GM19238 (cell line): ENCODE measurements at regions not wholly inside any gene's neighbourhood (a gene's known extent, or its start where the extent isn't known, plus 50 kb on each side); places are given as distances from the start of the nearest gene placed in this dataset.
"Not testable (repeated sequence)": the region's sequence is repeated elsewhere in the genome, so short reads cannot be mapped to it uniquely, and the experiment has no call there.

Experiments
- DNase-seq: peaks from one replicate; pipeline ENCODE4 v3.0.0; 2011; ENCODE audit warnings: low spot score; ENCODE audit not compliant: insufficient read length

GRCh38 chr20:56766528-56766927 is 137.4 kb downstream of the TFAP2C start:
- DNase-seq: no peak

DNA sequence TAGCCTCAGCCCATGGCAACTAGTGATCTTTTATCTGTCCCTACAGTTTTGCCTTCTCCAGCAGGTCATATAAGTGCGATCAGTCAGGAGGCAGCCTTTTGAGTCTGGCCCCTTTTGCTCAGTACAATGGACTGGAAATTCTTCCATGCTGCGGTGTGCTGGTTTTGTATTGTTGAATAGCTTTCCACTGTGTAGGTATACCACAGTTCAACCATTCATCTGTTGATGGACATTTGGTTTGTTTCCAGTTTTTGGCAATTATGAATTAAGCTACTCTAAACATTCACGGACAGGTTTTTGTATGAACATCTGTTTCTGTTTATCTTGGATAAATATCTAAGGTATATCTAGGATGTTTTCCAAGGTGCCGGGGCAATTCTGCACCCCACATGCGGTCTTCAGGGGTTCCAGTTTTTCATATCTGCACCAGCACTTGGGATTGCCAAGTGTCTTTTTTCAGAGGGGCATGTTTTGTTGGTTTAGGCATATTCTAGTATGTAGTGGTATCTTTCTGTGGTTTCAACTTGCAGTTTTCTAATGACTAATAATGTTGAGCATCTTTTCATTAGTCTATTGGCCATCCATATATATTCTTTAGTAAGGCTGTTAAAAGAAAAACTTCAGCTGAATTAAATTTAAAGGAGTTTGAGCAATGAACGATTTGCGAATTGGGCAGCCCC is 141.0 kb downstream of the TFAP2C start:
- DNase-seq: no peak

DNA sequence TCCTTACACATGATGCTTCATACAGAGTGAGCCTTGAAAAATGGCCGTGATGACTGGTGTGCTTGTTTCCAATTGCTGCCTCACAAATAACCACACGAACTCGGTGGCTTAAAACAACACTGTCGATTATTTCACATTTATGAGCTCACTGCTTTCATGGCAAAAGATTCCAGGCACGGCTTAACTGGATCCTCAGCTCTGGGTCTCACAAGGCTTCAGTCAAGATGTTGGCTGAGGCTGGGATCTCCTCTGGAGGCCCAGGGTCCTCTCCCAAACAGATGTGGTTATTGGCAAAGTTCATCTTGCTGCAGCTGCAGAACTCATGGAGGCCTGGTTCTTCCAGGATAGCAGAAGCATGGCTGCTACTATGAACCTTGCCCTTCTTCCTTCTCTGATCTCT is 144.6 kb downstream of the TFAP2C start:
- no peak for DNase-seq

- DNase-seq: no peak
Measured at GRCh38 chr20:56774873-56775272, 145.8 kb downstream of the TFAP2C start.

DNA sequence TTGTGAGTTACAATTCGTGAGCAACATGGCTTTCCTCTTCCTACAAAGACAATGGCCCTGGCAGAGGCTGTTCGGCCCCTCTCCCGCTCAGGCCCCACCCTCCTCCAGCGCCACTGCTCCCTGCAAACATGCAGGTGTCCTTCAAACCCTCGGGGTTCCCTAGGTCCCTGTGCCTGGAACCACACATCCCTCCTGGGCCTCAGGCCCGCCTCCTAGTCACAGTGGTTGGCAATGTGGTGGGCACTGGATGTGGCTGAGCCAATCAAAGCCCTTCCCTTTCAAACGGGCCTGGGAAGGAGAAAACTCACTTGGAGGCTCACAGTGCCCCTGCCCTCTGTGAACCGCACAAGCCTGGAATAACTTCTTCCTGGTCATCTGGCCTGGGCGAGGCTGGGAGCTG is 147.2 kb downstream of the TFAP2C start:
- no peak for DNase-seq

DNA sequence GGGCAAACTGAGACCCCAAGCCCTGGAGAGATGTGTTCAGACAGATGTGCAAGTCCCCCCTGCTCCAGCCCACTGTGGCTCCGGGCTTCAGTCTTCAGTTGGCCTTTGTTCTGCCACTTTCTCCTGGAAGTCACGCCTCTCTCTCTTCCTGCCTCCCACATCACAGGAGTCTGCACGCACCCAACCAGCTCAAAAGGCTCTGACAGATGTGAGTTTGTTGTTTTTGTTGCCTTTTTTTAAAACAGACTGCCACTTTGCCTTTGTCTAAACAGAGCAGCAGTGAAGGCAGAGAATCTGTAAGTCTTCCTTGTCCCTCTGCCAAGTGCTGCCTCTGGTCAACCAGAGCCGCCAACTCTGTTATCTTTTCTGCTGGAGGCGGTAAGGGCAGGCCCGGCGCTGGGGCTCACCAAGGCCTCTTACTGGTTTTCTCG is 149.7 kb downstream of the TFAP2C start:
- no peak for DNase-seq

- no peak for DNase-seq
Measured at GRCh38 chr20:56779452-56780143, 150.5 kb downstream of the TFAP2C start.

GRCh38 chr20:56780266-56780665 is 151.2 kb downstream of the TFAP2C start:
- no peak for DNase-seq

DNA sequence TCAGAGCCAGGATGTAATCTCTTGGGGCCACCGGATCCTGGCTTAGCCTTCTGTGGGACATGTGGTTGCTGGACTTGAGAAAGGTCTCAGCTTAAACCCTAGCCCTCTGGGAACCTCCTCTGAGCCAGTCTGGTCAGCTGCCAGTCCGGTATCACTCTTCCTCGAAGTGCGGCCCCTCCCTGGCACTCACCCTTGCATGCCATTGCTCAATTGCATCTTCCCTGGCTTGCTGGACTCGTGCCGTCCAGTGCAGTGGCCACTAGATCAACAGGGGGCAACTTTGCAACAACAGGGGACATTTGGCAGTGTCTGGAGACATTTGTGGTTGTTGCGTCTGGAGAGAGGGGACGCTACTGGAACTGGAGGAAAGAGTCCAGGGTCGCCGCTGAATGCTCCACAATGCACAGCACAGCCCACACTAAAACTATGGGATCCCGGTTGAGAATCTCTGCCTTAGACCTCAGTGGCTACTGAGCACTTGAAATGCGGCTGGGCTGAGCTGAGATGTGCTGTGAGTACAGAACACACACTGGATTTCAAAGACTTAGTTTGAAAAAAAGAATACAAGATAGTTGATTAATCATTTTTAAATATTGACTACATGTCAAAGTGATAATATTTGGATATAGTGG is 152.1 kb downstream of the TFAP2C start:
- DNase-seq: no peak

DNA sequence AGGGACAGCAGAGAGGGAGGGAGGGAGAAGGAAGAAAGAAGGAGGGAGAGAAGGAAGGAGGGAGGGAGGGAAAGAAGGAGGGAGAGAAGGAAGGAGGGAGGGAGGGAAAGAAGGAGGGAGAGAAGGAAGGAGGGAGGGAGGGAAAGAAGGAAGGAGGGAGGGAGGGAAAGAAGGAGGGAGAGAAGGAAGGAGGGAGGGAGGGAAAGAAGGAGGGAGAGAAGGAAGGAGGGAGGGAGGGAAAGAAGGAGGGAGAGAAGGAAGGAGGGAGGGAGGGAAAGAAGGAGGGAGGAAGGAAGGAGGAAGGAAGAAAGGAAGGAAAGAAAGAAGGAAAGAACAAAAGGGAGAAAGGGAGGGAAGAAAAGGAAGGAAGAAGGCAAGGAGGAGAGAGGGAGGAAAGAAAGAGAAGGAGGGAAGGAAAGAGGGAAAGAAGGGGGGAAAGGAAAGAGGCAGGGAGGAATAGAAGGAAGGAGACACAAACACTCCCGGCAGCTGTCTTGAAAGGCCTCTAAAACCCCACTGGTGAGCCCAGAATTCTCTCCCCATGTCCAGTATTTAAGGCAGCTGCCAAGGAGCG is 153.0 kb downstream of the TFAP2C start:
- DNase-seq: not testable (repeated sequence)

GRCh38 chr20:56782814-56783213 is 153.7 kb downstream of the TFAP2C start:
- DNase-seq: not testable (repeated sequence)

GRCh38 chr20:56783826-56784225 is 154.7 kb downstream of the TFAP2C start:
- DNase-seq: no peak

GRCh38 chr20:56786503-56786902 is 157.4 kb downstream of the TFAP2C start:
- DNase-seq: no peak

GRCh38 chr20:56788041-56788670 is 159.1 kb downstream of the TFAP2C start:
- DNase-seq: no peak

- DNase-seq: no peak
Measured at GRCh38 chr20:56788671-56789610, 159.8 kb downstream of the TFAP2C start.

GRCh38 chr20:56793916-56794315 is 164.8 kb downstream of the TFAP2C start:
- no peak for DNase-seq

GRCh38 chr20:56795492-56795891 is 166.4 kb downstream of the TFAP2C start:
- DNase-seq: no peak

GRCh38 chr20:56796345-56796744 is 167.2 kb downstream of the TFAP2C start:
- no peak for DNase-seq

- DNase-seq: no peak
Measured at GRCh38 chr20:56797023-56797422, 167.9 kb downstream of the TFAP2C start.

DNA sequence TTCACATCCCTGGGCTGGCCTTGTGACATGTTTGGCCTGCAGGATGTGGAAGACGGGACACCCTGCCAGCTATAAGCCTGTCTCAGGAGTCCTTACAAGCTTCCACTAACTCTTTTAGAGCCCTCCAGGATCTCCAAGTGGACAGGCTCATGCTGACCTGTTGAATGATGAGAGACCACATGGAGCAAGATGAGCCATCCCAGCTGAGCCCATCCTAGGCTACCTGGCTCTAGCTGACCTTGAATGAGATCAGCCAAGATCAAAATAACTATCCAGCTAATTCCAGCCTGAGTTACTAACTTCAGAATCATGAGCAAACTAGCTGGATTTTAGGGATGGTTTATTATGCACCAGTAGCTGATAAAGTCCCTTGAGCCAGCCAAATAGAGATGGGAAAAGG is 169.5 kb downstream of the TFAP2C start:
- DNase-seq: no peak

- DNase-seq: no peak
Measured at GRCh38 chr20:56799187-56799586, 170.1 kb downstream of the TFAP2C start.
